ENCODE measurements at regions not wholly inside any gene's neighbourhood (a gene's known extent, or its start where the extent isn't known, plus 50 kb on each side); places are given as distances from the start of the nearest gene placed in this dataset.

GRCh38 chr11:90414221-90414620, 191.4 kb upstream of the CHORDC1 start:
- H3K4ac ChIP-seq (ENCODE audit: low read length): no peak overlapping the region
- no peak overlapping the region for H2BK120ac ChIP-seq (ENCODE audit: low read depth, low read length)
- no peak overlapping the region for H2BK5ac ChIP-seq (ENCODE audit: low read length)
- no peak overlapping the region for H3K14ac ChIP-seq (ENCODE audit: low read length)
- H4K8ac ChIP-seq (ENCODE audit: low read depth, low read length): no peak overlapping the region
- no peak overlapping the region for H2AK5ac ChIP-seq (ENCODE audit: low read depth, low read length)
- no peak overlapping the region for H3K4me2 ChIP-seq (ENCODE audit: insufficient read depth, low read length, poor library complexity, severe bottlenecking)
- H3K27me3 ChIP-seq (ENCODE audit: control insufficient read depth in 3 of 3, insufficient read depth in 3 of 3, low read depth in 1 of 3, low read length in 3 of 3): no peaks in the 10 kb centered on the region
- no peak overlapping the region for H3K23ac ChIP-seq (ENCODE audit: low read depth, low read length, poor library complexity)
- H2AFZ ChIP-seq (ENCODE audit: low read length): no peak overlapping the region
- no peak overlapping the region for H3K27ac ChIP-seq (replicated peaks; ENCODE audit: low read length)
- no peak overlapping the region for H2BK15ac ChIP-seq (ENCODE audit: low read length)
- no CpG with 5 or more reads among the region's 2 CpGs for WGBS, 2 donors (ENCODE audit: extremely low coverage in 2 of 2, insufficient read length in 2 of 2, insufficient replicate concordance in 1 of 2)
- no peak overlapping the region for H3K18ac ChIP-seq (ENCODE audit: low read length)
- no peaks in the 10 kb centered on the region for H3K4me1 ChIP-seq (ENCODE audit: control insufficient read depth in 2 of 2, insufficient read depth in 1 of 2, low read depth in 1 of 2, low read length in 2 of 2)
- no peak overlapping the region for H2BK12ac ChIP-seq (ENCODE audit: low read length)
- no peak overlapping the region for H3K4me3 ChIP-seq (ENCODE audit: low read length in 2 of 2)
- DNase-seq (ENCODE audit: low spot score): no peak
- no peak overlapping the region for H4K91ac ChIP-seq (ENCODE audit: low read depth, low read length, poor library complexity)
- H3K36me3 ChIP-seq (replicated peaks in 1 of 2; ENCODE audit: control insufficient read depth in 2 of 2, insufficient read depth in 2 of 2, low read length in 2 of 2): no peaks in the 10 kb centered on the region
- no peaks in the 10 kb centered on the region for H3K79me1 ChIP-seq (ENCODE audit: low read depth, low read length)
- H3K9me3 ChIP-seq (replicated peaks in 1 of 2; ENCODE audit: control insufficient read depth in 2 of 2, insufficient read depth in 1 of 2, low read depth in 1 of 2, low read length in 2 of 2): no peaks in the 10 kb centered on the region
- no peak overlapping the region for H3K9ac ChIP-seq (ENCODE audit: low read depth, low read length, poor library complexity)

- Histone ChIP-seq H3K27ac (replicated peaks; ENCODE audit: low read length) (no peak overlapping the region), H2AFZ (ENCODE audit: low read length) (no peak overlapping the region)
Measured at GRCh38 chr11:90407350-90407749, 184.5 kb upstream of the CHORDC1 start.

GRCh38 chr11:90392692-90393091, 169.8 kb upstream of the CHORDC1 start:
- Histone ChIP-seq H3K4ac (ENCODE audit: low read length) (no peak overlapping the region), H3K27me3 (ENCODE audit: control insufficient read depth in 3 of 3, insufficient read depth in 3 of 3, low read depth in 1 of 3, low read length in 3 of 3) (no peaks in the 10 kb centered on the region), H4K8ac (ENCODE audit: low read depth, low read length) (no peak overlapping the region), H3K14ac (ENCODE audit: low read length) (no peak overlapping the region), H3K23ac (ENCODE audit: low read depth, low read length, poor library complexity) (no peak overlapping the region), H3K36me3 (replicated peaks in 1 of 2; ENCODE audit: control insufficient read depth in 2 of 2, insufficient read depth in 2 of 2, low read length in 2 of 2) (no peaks in the 10 kb centered on the region), H2AK5ac (ENCODE audit: low read depth, low read length) (no peak overlapping the region), H3K18ac (ENCODE audit: low read length) (no peak overlapping the region), H3K79me1 (ENCODE audit: low read depth, low read length) (no peaks in the 10 kb centered on the region), H3K4me3 (ENCODE audit: low read length in 2 of 2) (no peak overlapping the region), H3K27ac (replicated peaks; ENCODE audit: low read length) (no peak overlapping the region), H2BK12ac (ENCODE audit: low read length) (no peak overlapping the region), H3K9ac (ENCODE audit: low read depth, low read length, poor library complexity) (no peak overlapping the region), H2BK15ac (ENCODE audit: low read length) (no peak overlapping the region), H3K4me2 (ENCODE audit: insufficient read depth, low read length, poor library complexity, severe bottlenecking) (no peak overlapping the region), H3K4me1 (ENCODE audit: control insufficient read depth in 2 of 2, insufficient read depth in 1 of 2, low read depth in 1 of 2, low read length in 2 of 2) (no peaks in the 10 kb centered on the region), H4K91ac (ENCODE audit: low read depth, low read length, poor library complexity) (no peak overlapping the region), H2BK120ac (ENCODE audit: low read depth, low read length) (no peak overlapping the region), H2BK5ac (ENCODE audit: low read length) (no peak overlapping the region), H3K9me3 (replicated peaks in 1 of 2; ENCODE audit: control insufficient read depth in 2 of 2, insufficient read depth in 1 of 2, low read depth in 1 of 2, low read length in 2 of 2) (no peaks in the 10 kb centered on the region), H2AFZ (ENCODE audit: low read length) (no peak overlapping the region)
- DNase-seq (ENCODE audit: low spot score): no peak
- no CpG with 5 or more reads among the region's 1 CpG for WGBS, 2 donors (ENCODE audit: extremely low coverage in 2 of 2, insufficient read length in 2 of 2, insufficient replicate concordance in 1 of 2)

More at GRCh38 chr11:90407350-90407749, 184.5 kb upstream of the CHORDC1 start:
- Histone ChIP-seq H3K27me3 (ENCODE audit: control insufficient read depth in 3 of 3, insufficient read depth in 3 of 3, low read depth in 1 of 3, low read length in 3 of 3) (no peaks in the 10 kb centered on the region), H3K4me3 (ENCODE audit: low read length in 2 of 2) (no peak overlapping the region), H3K14ac (ENCODE audit: low read length) (no peak overlapping the region), H4K8ac (ENCODE audit: low read depth, low read length) (no peak overlapping the region), H3K18ac (ENCODE audit: low read length) (no peak overlapping the region), H3K4me2 (ENCODE audit: insufficient read depth, low read length, poor library complexity, severe bottlenecking) (no peak overlapping the region), H2BK5ac (ENCODE audit: low read length) (no peak overlapping the region), H2BK12ac (ENCODE audit: low read length) (no peak overlapping the region), H3K23ac (ENCODE audit: low read depth, low read length, poor library complexity) (no peak overlapping the region), H4K91ac (ENCODE audit: low read depth, low read length, poor library complexity) (no peak overlapping the region), H3K9me3 (replicated peaks in 1 of 2; ENCODE audit: control insufficient read depth in 2 of 2, insufficient read depth in 1 of 2, low read depth in 1 of 2, low read length in 2 of 2) (no peaks in the 10 kb centered on the region), H3K9ac (ENCODE audit: low read depth, low read length, poor library complexity) (no peak overlapping the region), H2BK15ac (ENCODE audit: low read length) (no peak overlapping the region), H3K4me1 (ENCODE audit: control insufficient read depth in 2 of 2, insufficient read depth in 1 of 2, low read depth in 1 of 2, low read length in 2 of 2) (no peaks in the 10 kb centered on the region), H3K36me3 (replicated peaks in 1 of 2; ENCODE audit: control insufficient read depth in 2 of 2, insufficient read depth in 2 of 2, low read length in 2 of 2) (no peaks in the 10 kb centered on the region), H2AK5ac (ENCODE audit: low read depth, low read length) (no peak overlapping the region), H3K79me1 (ENCODE audit: low read depth, low read length) (no peaks in the 10 kb centered on the region), H2BK120ac (ENCODE audit: low read depth, low read length) (no peak overlapping the region), H3K4ac (ENCODE audit: low read length) (no peak overlapping the region)
- no peak for DNase-seq (ENCODE audit: low spot score)

GRCh38 chr11:90391756-90392155, 168.9 kb upstream of the CHORDC1 start:
- no peak overlapping the region for H3K27ac ChIP-seq (replicated peaks; ENCODE audit: low read length)
- no peak overlapping the region for H3K4me2 ChIP-seq (ENCODE audit: insufficient read depth, low read length, poor library complexity, severe bottlenecking)
- H4K8ac ChIP-seq (ENCODE audit: low read depth, low read length): peak overlapping the region; percentile 65
- no CpG with 5 or more reads among the region's 7 CpGs for WGBS, 2 donors (ENCODE audit: extremely low coverage in 2 of 2, insufficient read length in 2 of 2, insufficient replicate concordance in 1 of 2)
- H3K18ac ChIP-seq (ENCODE audit: low read length): peak overlapping the region; percentile 85
- DNase-seq (ENCODE audit: low spot score): no peak
- H3K36me3 ChIP-seq (replicated peaks in 1 of 2; ENCODE audit: control insufficient read depth in 2 of 2, insufficient read depth in 2 of 2, low read length in 2 of 2): no peaks in the 10 kb centered on the region
- no peak overlapping the region for H3K4me3 ChIP-seq (ENCODE audit: low read length in 2 of 2)
- no peaks in the 10 kb centered on the region for H3K79me1 ChIP-seq (ENCODE audit: low read depth, low read length)
- H3K27me3 ChIP-seq (ENCODE audit: control insufficient read depth in 3 of 3, insufficient read depth in 3 of 3, low read depth in 1 of 3, low read length in 3 of 3): no peaks in the 10 kb centered on the region
- H3K23ac ChIP-seq (ENCODE audit: low read depth, low read length, poor library complexity): peak overlapping the region; percentile 55
- no peak overlapping the region for H3K4ac ChIP-seq (ENCODE audit: low read length)
- no peak overlapping the region for H4K91ac ChIP-seq (ENCODE audit: low read depth, low read length, poor library complexity)
- no peak overlapping the region for H2BK120ac ChIP-seq (ENCODE audit: low read depth, low read length)
- peak overlapping the region; percentile 21 for H3K14ac ChIP-seq (ENCODE audit: low read length)
- H3K4me1 ChIP-seq (ENCODE audit: control insufficient read depth in 2 of 2, insufficient read depth in 1 of 2, low read depth in 1 of 2, low read length in 2 of 2): no peaks in the 10 kb centered on the region
- H2BK12ac ChIP-seq (ENCODE audit: low read length): peak overlapping the region; percentile 41
- no peaks in the 10 kb centered on the region for H3K9me3 ChIP-seq (replicated peaks in 1 of 2; ENCODE audit: control insufficient read depth in 2 of 2, insufficient read depth in 1 of 2, low read depth in 1 of 2, low read length in 2 of 2)
- no peak overlapping the region for H2BK15ac ChIP-seq (ENCODE audit: low read length)
- H2AFZ ChIP-seq (ENCODE audit: low read length): no peak overlapping the region
- H2BK5ac ChIP-seq (ENCODE audit: low read length): no peak overlapping the region
- H3K9ac ChIP-seq (ENCODE audit: low read depth, low read length, poor library complexity): no peak overlapping the region
- H2AK5ac ChIP-seq (ENCODE audit: low read depth, low read length): no peak overlapping the region
